Activated CD4-positive, alpha-beta memory T cell treated with anti-CD3 and anti-CD28 coated beads for 36 hours (primary cell): ENCODE measurements at regions not wholly inside any gene's neighbourhood (a gene's known extent, or its start where the extent isn't known, plus 50 kb on each side); places are given as distances from the start of the nearest gene placed in this dataset.

Experiments used
- CTCF ChIA-PET: fragments of 350-600 bp; sonication (Branson Sonifier 250); formaldehyde crosslinking; loops from one replicate; lab custom pipeline; 2021; ENCODE audit warnings: antibody characterized with exemption, inconsistent platforms; lab: Charles Lee
- POLR2A ChIA-PET: fragments of 350-600 bp; sonication (Branson Sonifier 250); formaldehyde crosslinking; loops from one replicate; lab custom pipeline; 2021; ENCODE audit warnings: antibody characterized with exemption; lab: Charles Lee
- DNase-seq: peaks from one replicate; pipeline ENCODE4 v3.0.0-alpha.2; 2020
- H3K27ac Mint-ChIP-seq: one replicate; pipeline ENCODE4 v1.8.0; 2021; ENCODE audit warnings: mixed read lengths
- H3K27me3 Mint-ChIP-seq: one replicate; pipeline ENCODE4 v1.8.0; 2021; ENCODE audit warnings: mixed read lengths
- H3K36me3 Mint-ChIP-seq: one replicate; pipeline ENCODE4 v1.8.0; 2021; ENCODE audit warnings: mixed read lengths
- H3K4me1 Mint-ChIP-seq: one replicate; pipeline ENCODE4 v1.8.0; 2021; ENCODE audit warnings: low read depth, mixed read lengths
- H3K4me3 Mint-ChIP-seq: one replicate; pipeline ENCODE4 v1.8.0; 2021; ENCODE audit warnings: mild to moderate bottlenecking, mixed read lengths
- H3K9me3 Mint-ChIP-seq: one replicate; pipeline ENCODE4 v1.8.0; 2021; ENCODE audit warnings: mixed read lengths
- intact Hi-C: fragments of 100-400 bp; cut with micrococcal nuclease; formaldehyde crosslinking; loops from one replicate; pipeline ENCODE4 v1.15.1; 2023

GRCh38 chr10:63697956-63698786, 177.0 kb downstream of the REEP3 start:
- no peaks in the 10 kb centered on the region for H3K36me3 Mint-ChIP-seq
- H3K27ac Mint-ChIP-seq = no peak overlapping the region
- H3K4me1 Mint-ChIP-seq = peaks cover 8% of the 10 kb centered on the region
- no peak for DNase-seq
- ChIA-PET POLR2A (interaction anchor here (0.9 kb wide), 1 partner anchor 62 kb away, joined by 3 read pairs; no protein-coding TSS in a partner anchor), CTCF (no interaction called here)
- no peaks in the 10 kb centered on the region for H3K27me3 Mint-ChIP-seq
- H3K9me3 Mint-ChIP-seq = peaks cover 2% of the 10 kb centered on the region
- intact Hi-C loops = no loop called here
- H3K4me3 Mint-ChIP-seq = no peak overlapping the region

- ChIA-PET POLR2A (interaction anchor here (0.9 kb wide), 1 partner anchor 62 kb away, joined by 3 read pairs; no protein-coding TSS in a partner anchor), CTCF (no interaction called here)
- Mint-ChIP-seq H3K4me3 (no peak overlapping the region), H3K36me3 (no peaks in the 10 kb centered on the region), H3K27me3 (no peaks in the 10 kb centered on the region), H3K27ac (no peak overlapping the region), H3K4me1 (peaks cover 8% of the 10 kb centered on the region), H3K9me3 (no peaks in the 10 kb centered on the region)
- DNase-seq = no peak
- intact Hi-C loops = no loop called here
Observed at GRCh38 chr10:63698787-63699150, 177.6 kb downstream of the REEP3 start.

GRCh38 chr10:63699785-63700613, 178.8 kb downstream of the REEP3 start:
- Mint-ChIP-seq H3K27ac (no peak overlapping the region), H3K4me1 (peaks cover 8% of the 10 kb centered on the region), H3K9me3 (no peaks in the 10 kb centered on the region), H3K4me3 (no peak overlapping the region), H3K36me3 (no peaks in the 10 kb centered on the region), H3K27me3 (no peaks in the 10 kb centered on the region)
- intact Hi-C loops = loop anchor here (10.0 kb wide), 2 partner anchors 345 to 845 kb away; no protein-coding TSS in a partner anchor
- CTCF ChIA-PET = interaction anchor here (1.0 to 2.4 kb wide), 3 partner anchors 20 to 533 kb away, joined by 3 to 11 read pairs (median 3); no protein-coding TSS in a partner anchor
- POLR2A ChIA-PET = interaction anchor here (0.7 to 1.0 kb wide), 2 partner anchors 55 to 69 kb away, joined by 3 read pairs; no protein-coding TSS in a partner anchor
- peak; percentile 60 for DNase-seq

- no peak overlapping the region for H3K27ac Mint-ChIP-seq
- intact Hi-C loops = loop anchor here (10.0 kb wide), 2 partner anchors 346 to 846 kb away; no protein-coding TSS in a partner anchor
- CTCF ChIA-PET = interaction anchor here (0.6 to 2.4 kb wide), 4 partner anchors 19 to 534 kb away, joined by 3 to 11 read pairs (median 4); no protein-coding TSS in a partner anchor
Observed at GRCh38 chr10:63700631-63701156, 179.5 kb downstream of the REEP3 start.

GRCh38 chr10:63702092-63702491, 180.9 kb downstream of the REEP3 start:
- Mint-ChIP-seq H3K27ac (no peak overlapping the region), H3K36me3 (no peaks in the 10 kb centered on the region), H3K9me3 (no peaks in the 10 kb centered on the region), H3K27me3 (no peaks in the 10 kb centered on the region), H3K4me1 (peaks cover 12% of the 10 kb centered on the region), H3K4me3 (no peak overlapping the region)
- no peak for DNase-seq
- CTCF ChIA-PET = interaction anchor here (0.6 to 1.0 kb wide), 2 partner anchors 18 to 154 kb away, joined by 3 read pairs; no protein-coding TSS in a partner anchor
- intact Hi-C loops = loop anchor here (10.0 kb wide), 2 partner anchors 347 to 847 kb away; no protein-coding TSS in a partner anchor
- POLR2A ChIA-PET = no interaction called here

More at GRCh38 chr10:63700631-63701156, 179.5 kb downstream of the REEP3 start:
- H3K27me3 Mint-ChIP-seq = no peaks in the 10 kb centered on the region
- H3K4me3 Mint-ChIP-seq = no peak overlapping the region
- no peaks in the 10 kb centered on the region for H3K36me3 Mint-ChIP-seq
- H3K9me3 Mint-ChIP-seq = no peaks in the 10 kb centered on the region
- POLR2A ChIA-PET = interaction anchor here (0.7 to 1.0 kb wide), 2 partner anchors 56 to 70 kb away, joined by 3 read pairs; no protein-coding TSS in a partner anchor
- peaks cover 8% of the 10 kb centered on the region for H3K4me1 Mint-ChIP-seq
- no peak for DNase-seq

DNA sequence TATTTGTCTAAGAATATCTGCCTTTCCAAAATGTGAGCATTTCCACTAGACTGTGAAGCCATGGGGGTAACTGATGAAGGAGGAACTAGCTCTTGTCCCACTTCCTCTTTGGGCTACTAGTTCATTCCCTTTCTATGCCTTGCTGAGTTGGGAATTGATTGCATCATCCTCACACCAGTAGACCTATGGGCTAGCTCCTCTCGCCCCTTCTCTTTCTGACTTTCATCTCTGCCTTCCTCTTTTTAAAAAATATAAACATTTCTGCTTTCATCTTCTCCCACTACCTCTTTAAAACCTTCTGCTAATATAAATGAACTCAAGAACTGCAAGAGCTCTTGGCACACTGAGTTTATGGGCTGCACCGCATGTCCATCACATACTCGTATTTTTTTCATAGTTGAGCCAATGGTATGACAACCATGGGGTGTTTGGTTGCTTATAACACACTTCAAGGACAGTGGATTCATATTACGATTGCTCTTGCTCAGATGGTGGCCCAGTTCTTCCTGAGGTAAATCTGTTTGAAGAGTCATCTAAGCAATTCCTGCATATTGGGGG, 182.0 kb downstream of the REEP3 start:
- H3K36me3 Mint-ChIP-seq = no peaks in the 10 kb centered on the region
- DNase-seq = no peak
- intact Hi-C loops = loop anchor here (10.0 kb wide), 2 partner anchors 348 to 848 kb away; no protein-coding TSS in a partner anchor
- H3K9me3 Mint-ChIP-seq = no peaks in the 10 kb centered on the region
- H3K4me3 Mint-ChIP-seq = no peak overlapping the region
- H3K4me1 Mint-ChIP-seq = peaks cover 21% of the 10 kb centered on the region
- POLR2A ChIA-PET = no interaction called here
- H3K27me3 Mint-ChIP-seq = no peaks in the 10 kb centered on the region
- H3K27ac Mint-ChIP-seq = no peak overlapping the region
- CTCF ChIA-PET = interaction anchor here (1.0 to 1.1 kb wide), 2 partner anchors 17 kb away, joined by 3 to 5 read pairs; no protein-coding TSS in a partner anchor

GRCh38 chr10:63703740-63704345, 182.6 kb downstream of the REEP3 start:
- H3K36me3 Mint-ChIP-seq = no peaks in the 10 kb centered on the region
- ChIA-PET POLR2A (interaction anchor here (0.5 kb wide), 1 partner anchor 1729 kb away, joined by 3 read pairs; no protein-coding TSS in a partner anchor), CTCF (interaction anchor here (1.1 kb wide), 1 partner anchor 17 kb away, joined by 5 read pairs; no protein-coding TSS in a partner anchor)
- H3K27ac Mint-ChIP-seq = no peak overlapping the region
- no peak overlapping the region for H3K4me3 Mint-ChIP-seq
- H3K9me3 Mint-ChIP-seq = no peaks in the 10 kb centered on the region
- H3K4me1 Mint-ChIP-seq = peaks cover 21% of the 10 kb centered on the region
- DNase-seq = no peak
- intact Hi-C loops = loop anchor here (10.0 kb wide), 2 partner anchors 349 to 849 kb away; no protein-coding TSS in a partner anchor
- H3K27me3 Mint-ChIP-seq = no peaks in the 10 kb centered on the region

GRCh38 chr10:63707254-63707910, 186.2 kb downstream of the REEP3 start:
- H3K9me3 Mint-ChIP-seq = no peaks in the 10 kb centered on the region
- intact Hi-C loops = loop anchor here (1.0 to 10.0 kb wide), 10 partner anchors 37 to 896 kb away; partner anchors contain the start of gene NRBF2
- DNase-seq = peak; percentile 48
- no peaks in the 10 kb centered on the region for H3K36me3 Mint-ChIP-seq
- ChIA-PET POLR2A (interaction anchor here (0.5 to 1.6 kb wide), 6 partner anchors 11 to 605 kb away, joined by 3 to 4 read pairs (median 3); no protein-coding TSS in a partner anchor), CTCF (interaction anchor here (0.9 to 3.4 kb wide), 6 partner anchors 9 to 540 kb away, joined by 3 to 32 read pairs (median 4); no protein-coding TSS in a partner anchor)
- H3K27ac Mint-ChIP-seq = peak overlapping the region; percentile 20
- no peaks in the 10 kb centered on the region for H3K27me3 Mint-ChIP-seq
- no peak overlapping the region for H3K4me3 Mint-ChIP-seq
- H3K4me1 Mint-ChIP-seq = peaks cover 12% of the 10 kb centered on the region

DNA sequence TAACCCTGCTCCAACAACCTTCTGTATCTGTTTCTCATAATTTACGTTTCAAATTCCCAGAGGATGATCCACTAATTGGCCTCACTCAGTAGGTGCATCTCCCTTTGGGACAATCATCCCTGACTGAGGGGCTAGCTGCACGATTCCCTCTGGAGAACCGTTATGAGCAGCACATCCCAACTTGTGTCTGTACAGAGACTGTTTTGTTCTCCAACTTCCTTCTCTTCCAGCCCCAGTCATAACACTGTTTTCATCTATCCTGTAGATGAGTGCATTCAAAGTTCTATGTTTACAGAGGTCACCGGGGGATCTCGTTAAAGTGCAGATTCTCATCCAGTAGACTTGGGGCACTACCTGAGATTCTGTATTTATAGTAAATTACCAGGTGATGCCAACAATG, 187.2 kb downstream of the REEP3 start:
- Mint-ChIP-seq H3K27ac (no peak overlapping the region), H3K27me3 (no peaks in the 10 kb centered on the region), H3K4me1 (peaks cover 12% of the 10 kb centered on the region), H3K36me3 (no peaks in the 10 kb centered on the region), H3K9me3 (no peaks in the 10 kb centered on the region), H3K4me3 (no peak overlapping the region)
- ChIA-PET POLR2A (interaction anchor here (1.6 kb wide), 1 partner anchor 10 kb away, joined by 4 read pairs; no protein-coding TSS in a partner anchor), CTCF (interaction anchor here (1.6 to 2.7 kb wide), 2 partner anchors 12 to 541 kb away, joined by 7 to 9 read pairs; no protein-coding TSS in a partner anchor)
- intact Hi-C loops = loop anchor here (10.0 kb wide), 2 partner anchors 354 to 854 kb away; no protein-coding TSS in a partner anchor
- DNase-seq = no peak

DNA sequence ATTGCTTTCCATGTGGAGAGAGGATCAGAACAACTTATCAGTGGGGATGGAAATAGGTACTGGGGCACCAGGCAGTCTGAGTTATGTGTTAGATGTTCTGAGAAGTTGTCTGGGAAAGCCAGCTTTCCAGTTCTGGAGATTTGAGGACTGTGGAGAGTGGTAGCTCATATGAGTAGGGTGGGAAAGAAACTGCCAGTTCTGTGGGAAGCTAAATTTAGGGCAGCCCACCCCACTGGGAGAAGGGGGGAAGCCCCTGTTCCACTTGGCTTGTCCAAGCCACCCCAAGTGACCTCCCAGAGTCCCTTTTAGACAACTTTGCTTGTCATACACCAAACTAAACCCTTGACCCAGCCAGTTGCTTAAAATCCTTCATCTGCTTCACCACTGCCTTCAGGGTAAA, 189.5 kb downstream of the REEP3 start:
- intact Hi-C loops = no loop called here
- Mint-ChIP-seq H3K4me3 (no peak overlapping the region), H3K9me3 (no peaks in the 10 kb centered on the region), H3K36me3 (no peaks in the 10 kb centered on the region), H3K27me3 (no peaks in the 10 kb centered on the region), H3K27ac (no peak overlapping the region), H3K4me1 (peaks cover 12% of the 10 kb centered on the region)
- ChIA-PET CTCF (interaction anchor here (1.6 to 2.2 kb wide), 2 partner anchors 9 to 544 kb away, joined by 9 to 17 read pairs; no protein-coding TSS in a partner anchor), POLR2A (no interaction called here)
- DNase-seq = no peak
